ENCODE measurements at regions not wholly inside any gene's neighbourhood (a gene's known extent, or its start where the extent isn't known, plus 50 kb on each side); places are given as distances from the start of the nearest gene placed in this dataset.

- no peak for TF ChIP-seq CTCF (IDR thresholded peaks at IDR 0.05; ENCODE audit: insufficient read depth, low read depth, low read length, missing control alignments)
- H3K4me3 ChIP-seq (ENCODE audit: low read length), result no peak overlapping the region
- DNase-seq (ENCODE audit: low read depth), result peak; percentile 89
Observed at GRCh38 chr12:124618291-124618902, 51.0 kb upstream of the NCOR2 start.

- DNase-seq (ENCODE audit: low read depth), result no peak
- TF ChIP-seq CTCF (IDR thresholded peaks at IDR 0.05; ENCODE audit: insufficient read depth, low read depth, low read length, missing control alignments), result no peak
- no peak overlapping the region for H3K4me3 ChIP-seq (ENCODE audit: low read length)
Observed at GRCh38 chr12:124617615-124618014, 50.2 kb upstream of the NCOR2 start.

All from epithelial cell of esophagus (primary cell).